WTC11 (cell line): ENCODE measurements at regions not wholly inside any gene's neighbourhood (a gene's known extent, or its start where the extent isn't known, plus 50 kb on each side); places are given as distances from the start of the nearest gene placed in this dataset.

Source experiments
- CTCF ChIP-seq: fragments of 200-600 bp; IDR thresholded peaks from 2 replicates; pipeline ENCODE4 v1.8.0; 2022; ENCODE audit warnings: antibody characterized with exemption
- E2F1 ChIP-seq: sonication (generic); formaldehyde crosslinking; IDR thresholded peaks from 2 replicates; pipeline ENCODE4 v1.8.0; 2022; ENCODE audit warnings: mild to moderate bottlenecking, missing genetic modification reagents
- SP1 ChIP-seq: sonication (generic); formaldehyde crosslinking; conservative IDR thresholded peaks from 2 replicates; pipeline ENCODE4 v1.8.1; 2022; ENCODE audit warnings: missing genetic modification reagents
- ZNF138 ChIP-seq: sonication (generic); formaldehyde crosslinking; conservative IDR thresholded peaks from 2 replicates; pipeline ENCODE4 v1.8.1; 2022; ENCODE audit warnings: mild to moderate bottlenecking, moderate library complexity, missing genetic modification reagents
- TF ChIP-seq, protein P1 (sequence below): sonication (generic); formaldehyde crosslinking; IDR thresholded peaks from 2 replicates; pipeline ENCODE4 v1.8.1; 2023; ENCODE audit warnings: mild to moderate bottlenecking, missing genetic modification reagents, moderate library complexity
- TF ChIP-seq, protein P2 (sequence below): sonication (generic); formaldehyde crosslinking; IDR thresholded peaks from 2 replicates; pipeline ENCODE4 v1.8.0; 2022; ENCODE audit warnings: mild to moderate bottlenecking, missing genetic modification reagents
- TF ChIP-seq, protein P3 (sequence below): sonication (generic); formaldehyde crosslinking; IDR thresholded peaks from 2 replicates; pipeline ENCODE4 v1.8.1; 2022; ENCODE audit warnings: mild to moderate bottlenecking, missing genetic modification reagents, moderate library complexity, borderline replicate concordance

- TF ChIP-seq, protein P1, sequence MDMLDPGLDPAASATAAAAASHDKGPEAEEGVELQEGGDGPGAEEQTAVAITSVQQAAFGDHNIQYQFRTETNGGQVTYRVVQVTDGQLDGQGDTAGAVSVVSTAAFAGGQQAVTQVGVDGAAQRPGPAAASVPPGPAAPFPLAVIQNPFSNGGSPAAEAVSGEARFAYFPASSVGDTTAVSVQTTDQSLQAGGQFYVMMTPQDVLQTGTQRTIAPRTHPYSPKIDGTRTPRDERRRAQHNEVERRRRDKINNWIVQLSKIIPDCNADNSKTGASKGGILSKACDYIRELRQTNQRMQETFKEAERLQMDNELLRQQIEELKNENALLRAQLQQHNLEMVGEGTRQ (CRISPR knock-in tag), result no peak
- TF ChIP-seq CTCF, result no peak
- TF ChIP-seq, protein P2, sequence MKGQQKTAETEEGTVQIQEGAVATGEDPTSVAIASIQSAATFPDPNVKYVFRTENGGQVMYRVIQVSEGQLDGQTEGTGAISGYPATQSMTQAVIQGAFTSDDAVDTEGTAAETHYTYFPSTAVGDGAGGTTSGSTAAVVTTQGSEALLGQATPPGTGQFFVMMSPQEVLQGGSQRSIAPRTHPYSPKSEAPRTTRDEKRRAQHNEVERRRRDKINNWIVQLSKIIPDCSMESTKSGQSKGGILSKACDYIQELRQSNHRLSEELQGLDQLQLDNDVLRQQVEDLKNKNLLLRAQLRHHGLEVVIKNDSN, result no peak
- TF ChIP-seq E2F1, result no peak
- no peak for TF ChIP-seq ZNF138 (CRISPR knock-in tag)
- no peak for TF ChIP-seq SP1 (CRISPR knock-in tag)
- TF ChIP-seq, protein P3, sequence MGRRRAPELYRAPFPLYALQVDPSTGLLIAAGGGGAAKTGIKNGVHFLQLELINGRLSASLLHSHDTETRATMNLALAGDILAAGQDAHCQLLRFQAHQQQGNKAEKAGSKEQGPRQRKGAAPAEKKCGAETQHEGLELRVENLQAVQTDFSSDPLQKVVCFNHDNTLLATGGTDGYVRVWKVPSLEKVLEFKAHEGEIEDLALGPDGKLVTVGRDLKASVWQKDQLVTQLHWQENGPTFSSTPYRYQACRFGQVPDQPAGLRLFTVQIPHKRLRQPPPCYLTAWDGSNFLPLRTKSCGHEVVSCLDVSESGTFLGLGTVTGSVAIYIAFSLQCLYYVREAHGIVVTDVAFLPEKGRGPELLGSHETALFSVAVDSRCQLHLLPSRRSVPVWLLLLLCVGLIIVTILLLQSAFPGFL (CRISPR knock-in tag), result no peak
These were observed 272.4 kb downstream of the ETV1 start for GRCh38 chr7:13717031-13717430.
